ENCODE measurements at regions not wholly inside any gene's neighbourhood (a gene's known extent, or its start where the extent isn't known, plus 50 kb on each side); places are given as distances from the start of the nearest gene placed in this dataset.

DNA sequence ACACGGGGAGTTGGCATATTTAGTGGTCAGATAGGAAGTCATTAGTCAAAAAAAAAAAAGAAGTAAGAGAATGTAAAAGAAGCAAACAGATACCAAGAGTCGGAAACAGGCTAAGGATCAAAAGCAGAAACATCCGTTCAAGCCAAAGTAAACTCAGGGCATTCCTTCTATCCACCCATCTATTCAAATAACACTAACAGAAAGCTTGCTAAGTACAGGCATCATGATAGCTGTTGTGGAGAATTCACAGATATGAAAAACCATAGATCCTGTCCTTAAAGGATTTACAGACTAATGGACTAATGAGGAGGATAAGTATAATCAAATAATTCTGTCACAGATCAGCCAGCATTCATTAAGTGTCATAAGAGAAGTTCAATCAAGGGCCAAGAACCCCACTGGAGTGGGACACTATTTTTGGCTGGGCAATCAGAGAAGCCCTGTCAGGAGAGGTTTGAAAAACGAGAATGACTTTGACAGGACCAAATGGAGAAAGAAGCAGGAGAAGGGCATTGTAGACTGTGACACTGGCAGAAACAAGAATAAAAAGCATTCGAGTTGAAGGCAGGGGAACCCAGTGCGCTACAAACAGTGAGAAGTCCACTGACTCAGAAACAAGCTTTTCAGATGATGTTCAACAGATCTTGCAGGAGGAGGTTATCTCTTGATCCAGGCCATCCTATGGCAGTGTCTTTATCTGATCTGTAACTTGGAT lies 154.2 kb upstream of the TSLP start:
- FAIRE-seq (no peak), DNase-seq (ENCODE audit: low read depth) (peak; percentile 87)
- Mint-ChIP-seq H3K4me3 (ENCODE audit: unreplicated experiment) (peak overlapping the region; percentile 5), H3K27me3 (ENCODE audit: low read depth, unreplicated experiment) (peaks cover 3% of the 10 kb centered on the region), H3K9me3 (ENCODE audit: unreplicated experiment) (no peaks in the 10 kb centered on the region), H3K36me3 (ENCODE audit: low read depth, unreplicated experiment) (no peaks in the 10 kb centered on the region), H3K27ac (ENCODE audit: unreplicated experiment) (peak overlapping the region; percentile 83), H3K4me1 (ENCODE audit: low read depth, unreplicated experiment) (peaks cover 28% of the 10 kb centered on the region)
- H3K4me1 ChIP-seq (ENCODE audit: insufficient read depth, low read length) = peaks cover 27% of the 10 kb centered on the region
- no peaks in the 10 kb centered on the region for H3K9me3 ChIP-seq (ENCODE audit: insufficient read depth, low read depth, low read length)
- no peaks in the 10 kb centered on the region for H3K27me3 ChIP-seq (ENCODE audit: insufficient read depth, low read length)
- no peaks in the 10 kb centered on the region for H3K36me3 ChIP-seq (ENCODE audit: insufficient read depth, low read length)
- H2AFZ ChIP-seq (ENCODE audit: low read depth, low read length) = no peak overlapping the region
- H3K27ac ChIP-seq (ENCODE audit: low read depth, low read length) = peak overlapping the region; percentile 79
- H3K79me2 ChIP-seq (ENCODE audit: insufficient read depth, low read length) = no peaks in the 10 kb centered on the region
- peak overlapping the region; percentile 31 for H3K4me3 ChIP-seq (ENCODE audit: insufficient read depth, low read depth, low read length)
- H3K4me2 ChIP-seq (ENCODE audit: low read length) = peak overlapping the region; percentile 67
- no peaks in the 10 kb centered on the region for H4K20me1 ChIP-seq (ENCODE audit: insufficient read depth, low read length)
- TF ChIP-seq, protein P1, sequence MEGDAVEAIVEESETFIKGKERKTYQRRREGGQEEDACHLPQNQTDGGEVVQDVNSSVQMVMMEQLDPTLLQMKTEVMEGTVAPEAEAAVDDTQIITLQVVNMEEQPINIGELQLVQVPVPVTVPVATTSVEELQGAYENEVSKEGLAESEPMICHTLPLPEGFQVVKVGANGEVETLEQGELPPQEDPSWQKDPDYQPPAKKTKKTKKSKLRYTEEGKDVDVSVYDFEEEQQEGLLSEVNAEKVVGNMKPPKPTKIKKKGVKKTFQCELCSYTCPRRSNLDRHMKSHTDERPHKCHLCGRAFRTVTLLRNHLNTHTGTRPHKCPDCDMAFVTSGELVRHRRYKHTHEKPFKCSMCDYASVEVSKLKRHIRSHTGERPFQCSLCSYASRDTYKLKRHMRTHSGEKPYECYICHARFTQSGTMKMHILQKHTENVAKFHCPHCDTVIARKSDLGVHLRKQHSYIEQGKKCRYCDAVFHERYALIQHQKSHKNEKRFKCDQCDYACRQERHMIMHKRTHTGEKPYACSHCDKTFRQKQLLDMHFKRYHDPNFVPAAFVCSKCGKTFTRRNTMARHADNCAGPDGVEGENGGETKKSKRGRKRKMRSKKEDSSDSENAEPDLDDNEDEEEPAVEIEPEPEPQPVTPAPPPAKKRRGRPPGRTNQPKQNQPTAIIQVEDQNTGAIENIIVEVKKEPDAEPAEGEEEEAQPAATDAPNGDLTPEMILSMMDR (IDR thresholded peaks at IDR 0.05; ENCODE audit: insufficient read depth, low read depth, low read length) = no peak
- no peak for TF ChIP-seq EZH2 (IDR thresholded peaks at IDR 0.05; ENCODE audit: insufficient read depth, low read length)
- peak overlapping the region; percentile 61 for H3K9ac ChIP-seq (ENCODE audit: low read length)

DNA sequence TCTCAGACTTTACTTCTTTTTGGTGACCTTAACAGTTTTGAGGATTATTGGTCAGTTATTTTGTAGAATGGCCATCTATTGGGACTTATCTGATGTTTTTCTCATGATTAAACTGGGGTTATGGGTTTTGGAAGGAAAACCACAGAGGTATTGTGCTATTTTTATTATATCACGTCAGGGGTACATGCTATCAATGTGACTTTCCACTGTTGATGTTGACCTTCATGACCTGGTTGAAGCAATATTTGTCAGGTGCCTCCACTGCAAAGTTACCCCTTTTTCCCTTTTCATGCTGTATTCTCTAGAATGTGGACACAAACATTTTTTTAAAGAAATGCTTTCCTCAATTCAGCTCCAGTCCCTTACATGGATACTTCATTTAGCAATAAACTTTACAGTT lies 152.8 kb upstream of the TSLP start:
- Histone ChIP-seq H3K36me3 (ENCODE audit: insufficient read depth, low read length) (no peaks in the 10 kb centered on the region), H3K4me1 (ENCODE audit: insufficient read depth, low read length) (peaks cover 27% of the 10 kb centered on the region), H3K9me3 (ENCODE audit: insufficient read depth, low read depth, low read length) (no peaks in the 10 kb centered on the region), H4K20me1 (ENCODE audit: insufficient read depth, low read length) (no peaks in the 10 kb centered on the region), H3K9ac (ENCODE audit: low read length) (no peak overlapping the region), H3K27me3 (ENCODE audit: insufficient read depth, low read length) (no peaks in the 10 kb centered on the region), H2AFZ (ENCODE audit: low read depth, low read length) (no peak overlapping the region), H3K4me2 (ENCODE audit: low read length) (no peak overlapping the region), H3K27ac (ENCODE audit: low read depth, low read length) (no peak overlapping the region), H3K79me2 (ENCODE audit: insufficient read depth, low read length) (no peaks in the 10 kb centered on the region), H3K4me3 (ENCODE audit: insufficient read depth, low read depth, low read length) (no peak overlapping the region)
- Mint-ChIP-seq H3K27me3 (ENCODE audit: low read depth, unreplicated experiment) (peaks cover 3% of the 10 kb centered on the region), H3K27ac (ENCODE audit: unreplicated experiment) (no peak overlapping the region), H3K4me1 (ENCODE audit: low read depth, unreplicated experiment) (peaks cover 28% of the 10 kb centered on the region), H3K4me3 (ENCODE audit: unreplicated experiment) (no peak overlapping the region), H3K9me3 (ENCODE audit: unreplicated experiment) (no peaks in the 10 kb centered on the region), H3K36me3 (ENCODE audit: low read depth, unreplicated experiment) (no peaks in the 10 kb centered on the region)
- FAIRE-seq (no peak), DNase-seq (ENCODE audit: low read depth) (no peak)
- no peak for TF ChIP-seq EZH2 (IDR thresholded peaks at IDR 0.05; ENCODE audit: insufficient read depth, low read length)
- TF ChIP-seq, protein P1 (IDR thresholded peaks at IDR 0.05; ENCODE audit: insufficient read depth, low read depth, low read length) = no peak

DNA sequence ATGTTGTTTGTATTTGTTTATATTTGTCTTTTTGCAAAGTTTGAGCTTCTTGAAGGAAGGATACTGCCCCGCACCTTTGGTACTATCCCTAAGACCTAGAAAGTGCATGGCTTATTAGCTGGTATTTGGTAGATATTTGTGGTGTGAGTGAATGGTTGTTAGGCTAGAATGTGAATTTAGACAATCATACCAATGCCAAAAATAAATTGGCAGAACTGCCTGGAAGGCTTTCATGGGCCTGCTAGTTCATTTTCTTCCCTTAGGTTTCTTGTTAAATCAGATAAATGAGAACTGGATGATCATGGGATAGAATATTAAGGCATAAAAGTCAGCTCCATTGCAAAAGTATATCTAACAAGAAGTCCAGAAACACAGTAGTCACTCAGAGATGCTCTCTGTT lies 147.5 kb upstream of the TSLP start:
- Histone ChIP-seq H3K9me3 (ENCODE audit: insufficient read depth, low read depth, low read length) (no peaks in the 10 kb centered on the region), H3K4me2 (ENCODE audit: low read length) (no peak overlapping the region), H3K4me3 (ENCODE audit: insufficient read depth, low read depth, low read length) (no peak overlapping the region), H3K27me3 (ENCODE audit: insufficient read depth, low read length) (no peaks in the 10 kb centered on the region), H2AFZ (ENCODE audit: low read depth, low read length) (no peak overlapping the region), H3K79me2 (ENCODE audit: insufficient read depth, low read length) (no peaks in the 10 kb centered on the region), H3K9ac (ENCODE audit: low read length) (no peak overlapping the region), H3K36me3 (ENCODE audit: insufficient read depth, low read length) (no peaks in the 10 kb centered on the region), H3K4me1 (ENCODE audit: insufficient read depth, low read length) (no peaks in the 10 kb centered on the region), H3K27ac (ENCODE audit: low read depth, low read length) (no peak overlapping the region), H4K20me1 (ENCODE audit: insufficient read depth, low read length) (no peaks in the 10 kb centered on the region)
- Mint-ChIP-seq H3K36me3 (ENCODE audit: low read depth, unreplicated experiment) (no peaks in the 10 kb centered on the region), H3K4me3 (ENCODE audit: unreplicated experiment) (no peak overlapping the region), H3K9me3 (ENCODE audit: unreplicated experiment) (peaks cover 2% of the 10 kb centered on the region), H3K27ac (ENCODE audit: unreplicated experiment) (no peak overlapping the region), H3K4me1 (ENCODE audit: low read depth, unreplicated experiment) (peaks cover 5% of the 10 kb centered on the region), H3K27me3 (ENCODE audit: low read depth, unreplicated experiment) (peaks cover 3% of the 10 kb centered on the region)
- FAIRE-seq (no peak), DNase-seq (ENCODE audit: low read depth) (no peak)
- TF ChIP-seq, protein P1 (IDR thresholded peaks at IDR 0.05; ENCODE audit: insufficient read depth, low read depth, low read length) = no peak
- no peak for TF ChIP-seq EZH2 (IDR thresholded peaks at IDR 0.05; ENCODE audit: insufficient read depth, low read length)

All from astrocyte (in vitro differentiated cells and primary cell).